ENCODE measurements at regions not wholly inside any gene's neighbourhood (a gene's known extent, or its start where the extent isn't known, plus 50 kb on each side); places are given as distances from the start of the nearest gene placed in this dataset.

DNA sequence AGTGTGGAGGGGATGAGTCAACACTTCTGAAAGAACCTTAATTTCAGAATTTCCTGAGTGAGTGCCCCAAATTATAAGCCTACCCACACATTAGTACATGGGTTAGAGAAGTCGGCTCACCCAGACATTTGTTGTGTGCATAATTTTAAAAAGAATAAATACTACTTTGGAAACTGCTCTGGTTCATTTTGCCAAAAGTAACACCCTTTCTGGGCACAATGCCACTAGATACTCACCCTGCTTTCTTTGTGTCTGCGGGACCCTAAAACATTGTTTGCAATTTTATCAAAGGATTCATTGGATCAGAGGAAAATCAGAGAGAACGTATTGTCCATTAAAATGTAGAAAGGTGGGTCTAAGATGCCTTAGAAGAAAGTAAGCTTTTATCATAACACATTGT lies 245.5 kb upstream of the NRP1 start:
- no peak for DNase-seq

DNA sequence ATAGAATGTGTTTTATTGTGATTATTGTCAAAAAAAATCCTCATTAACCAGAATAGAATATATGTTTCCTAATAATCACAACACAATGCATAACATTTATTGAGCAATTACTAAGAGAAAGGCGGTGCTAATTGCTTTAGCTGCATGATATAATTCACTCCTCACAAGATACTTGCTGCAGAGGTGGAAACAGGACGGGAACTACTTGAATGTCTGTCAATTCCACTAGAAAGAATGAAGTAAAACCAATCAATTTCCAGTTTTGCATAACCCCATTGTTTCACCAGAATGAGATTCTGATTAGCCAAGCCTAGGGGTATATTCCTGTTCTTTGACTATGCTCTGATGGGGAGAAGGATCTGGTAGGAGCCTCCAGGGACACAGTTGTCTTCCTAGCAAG lies 239.1 kb upstream of the NRP1 start:
- DNase-seq: no peak

DNA sequence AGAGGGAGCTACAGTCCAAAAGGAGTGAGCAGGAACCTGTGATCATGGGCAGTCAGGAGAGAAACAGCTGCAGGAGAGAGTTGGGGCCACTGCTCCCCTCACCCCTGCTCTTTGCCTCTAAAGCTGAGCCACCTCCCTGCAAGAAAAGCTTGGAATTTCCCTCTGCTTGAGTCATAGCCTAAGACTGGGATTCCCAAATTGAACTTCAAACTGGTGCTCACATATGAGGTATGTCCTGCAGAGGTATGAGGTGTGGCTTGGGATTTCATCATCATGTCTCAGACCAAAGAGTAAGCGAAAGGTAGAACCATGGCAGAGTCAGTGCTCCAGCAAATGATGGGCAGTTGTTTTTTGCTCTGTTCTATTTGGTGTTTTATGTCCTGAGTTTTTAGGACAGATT lies 237.1 kb upstream of the NRP1 start:
- no peak for DNase-seq

- DNase-seq: no peak
Measured at GRCh38 chr10:33570495-33570894, 236.0 kb upstream of the NRP1 start.

- no peak for DNase-seq
Measured at GRCh38 chr10:33569702-33570101, 235.2 kb upstream of the NRP1 start.

- no peak for DNase-seq
Measured at GRCh38 chr10:33566426-33566825, 232.0 kb upstream of the NRP1 start.

GRCh38 chr10:33566001-33566400 lies 231.5 kb upstream of the NRP1 start:
- no peak for DNase-seq

- no peak for DNase-seq
Measured at GRCh38 chr10:33565231-33565630, 230.8 kb upstream of the NRP1 start.

DNA sequence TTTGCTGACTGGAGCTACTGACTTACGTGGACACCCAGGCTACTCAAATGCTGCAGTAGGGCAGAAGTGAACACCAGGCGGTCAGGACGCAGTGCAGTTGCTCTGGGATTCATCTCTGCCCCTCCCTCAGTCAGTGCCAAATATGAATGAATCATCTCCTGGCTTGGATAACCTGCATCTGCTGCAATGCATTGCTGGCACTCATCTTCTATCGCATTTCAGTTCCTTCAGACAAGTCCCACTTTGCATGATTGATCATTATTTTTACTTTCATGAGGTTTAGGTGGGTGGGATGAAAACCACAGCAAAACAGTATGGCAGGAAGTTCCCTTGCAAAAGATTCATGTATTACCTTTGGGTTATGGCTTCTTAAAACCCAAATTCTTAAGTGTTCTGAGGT lies 224.6 kb upstream of the NRP1 start:
- no peak for DNase-seq

DNA sequence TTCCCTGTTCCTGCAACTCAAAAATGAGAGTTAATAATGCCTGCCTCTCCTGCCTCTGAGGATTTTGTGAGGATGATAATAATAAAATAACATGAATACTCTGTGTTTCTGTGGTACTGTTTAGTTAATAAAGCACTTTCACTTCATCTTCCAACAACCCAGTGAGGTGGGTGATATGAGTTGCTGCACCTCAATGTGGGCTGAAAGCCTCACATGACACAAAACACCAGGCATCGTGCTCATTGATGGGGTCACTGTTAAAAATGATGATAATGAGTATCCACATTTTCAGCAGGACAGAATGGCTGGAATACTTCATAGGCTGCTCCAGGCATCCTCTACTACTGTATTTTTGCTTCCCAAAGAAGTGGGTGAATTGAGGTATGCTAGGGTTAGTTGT lies 222.8 kb upstream of the NRP1 start:
- no peak for DNase-seq

DNA sequence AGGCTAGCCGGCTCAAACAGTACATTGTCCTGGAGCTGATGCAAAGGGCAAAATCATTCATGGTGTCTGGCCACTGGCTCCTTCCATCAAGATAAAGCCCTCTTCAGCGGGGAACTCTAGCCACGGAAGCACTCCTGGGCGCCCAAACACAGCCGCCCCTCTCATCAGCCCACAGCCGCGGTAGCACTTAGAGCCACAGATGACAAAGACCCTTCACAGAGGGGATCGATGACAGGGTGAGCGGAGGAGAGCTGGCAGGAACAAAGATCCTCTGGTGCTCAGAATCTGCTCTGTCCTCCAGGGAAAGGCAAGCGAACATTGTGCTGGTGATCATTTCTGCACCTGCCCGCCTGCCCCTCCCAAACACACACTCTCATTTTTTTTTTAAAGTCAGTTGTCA lies 222.2 kb upstream of the NRP1 start:
- DNase-seq: no peak

GRCh38 chr10:33556103-33556502 lies 221.6 kb upstream of the NRP1 start:
- DNase-seq: no peak

GRCh38 chr10:33553748-33554571 lies 219.5 kb upstream of the NRP1 start:
- no peak for DNase-seq

- no peak for DNase-seq
Measured at GRCh38 chr10:33552290-33552689, 217.8 kb upstream of the NRP1 start.

DNA sequence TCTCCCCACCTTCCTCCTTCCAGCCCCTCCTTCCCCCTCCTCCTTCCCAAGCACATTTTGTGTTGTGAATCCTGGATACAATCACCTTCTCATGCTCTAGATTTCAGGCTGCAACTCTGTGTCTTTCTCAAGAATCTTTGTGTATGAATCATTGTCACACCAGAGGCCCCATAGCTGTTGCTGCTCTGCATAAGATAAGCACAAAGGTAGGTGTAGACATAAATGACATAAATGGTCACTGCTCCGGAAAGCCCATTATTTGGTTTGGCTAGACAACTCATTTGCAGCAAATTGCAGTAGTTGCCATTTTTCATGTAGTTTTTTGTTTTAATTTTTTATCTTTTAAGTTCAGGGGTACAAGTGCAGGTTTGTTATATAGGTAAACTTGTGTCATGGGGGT lies 216.3 kb upstream of the NRP1 start:
- no peak for DNase-seq

DNA sequence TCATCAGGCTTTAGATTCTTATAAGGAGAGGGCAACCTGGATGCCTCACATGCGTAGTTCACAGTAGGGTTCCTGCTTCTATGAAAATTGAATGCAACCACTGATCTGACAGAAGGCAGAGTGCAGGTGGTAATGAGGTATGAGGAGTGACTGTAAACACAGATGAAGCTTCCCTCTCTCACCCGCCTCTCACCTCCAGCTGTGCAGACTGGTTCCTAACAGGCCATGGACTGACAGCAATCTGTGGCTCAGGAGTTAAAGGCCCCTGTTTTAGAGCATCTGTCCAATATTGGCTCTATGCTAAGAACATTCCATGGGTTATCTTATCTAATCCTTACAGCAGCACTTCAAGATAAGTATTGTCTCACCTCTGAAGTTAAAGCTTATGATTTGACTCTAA lies 213.5 kb upstream of the NRP1 start:
- DNase-seq: no peak

GRCh38 chr10:33546031-33546430 lies 211.6 kb upstream of the NRP1 start:
- no peak for DNase-seq

DNA sequence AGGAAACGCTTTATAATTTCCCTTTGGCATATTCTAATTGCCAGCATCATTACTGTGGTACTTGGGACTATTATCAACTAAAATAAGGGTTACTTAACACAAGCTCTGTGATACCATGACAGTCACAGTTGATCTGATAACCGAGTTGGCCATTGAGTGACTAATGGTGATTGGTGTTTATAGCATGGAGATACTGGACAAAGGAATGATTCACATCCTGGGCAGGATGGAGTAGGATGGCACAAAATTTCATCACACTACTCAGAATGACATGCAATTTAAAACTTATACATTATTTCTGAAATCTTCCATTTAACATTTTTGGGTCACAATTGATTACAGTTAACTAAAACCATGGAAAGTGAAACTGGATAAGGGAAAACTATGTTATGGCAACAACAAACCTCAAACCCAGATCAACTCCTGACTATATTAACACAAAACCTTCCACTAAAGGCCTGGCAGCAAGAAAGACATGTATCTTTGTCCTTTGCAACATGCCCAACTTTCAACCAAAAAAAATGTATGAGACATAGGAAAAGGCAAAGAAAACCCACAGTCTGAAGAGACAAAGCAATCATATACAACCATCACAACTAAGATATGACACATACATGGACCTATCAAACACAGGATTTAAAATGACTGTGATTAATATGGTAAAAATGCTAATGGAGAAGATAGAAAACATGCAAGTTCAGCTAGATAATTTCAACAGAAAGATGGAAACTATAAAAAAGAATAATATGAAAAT lies 208.5 kb upstream of the NRP1 start:
- no peak for DNase-seq

GRCh38 chr10:33539116-33539515 lies 204.6 kb upstream of the NRP1 start:
- DNase-seq: no peak

DNA sequence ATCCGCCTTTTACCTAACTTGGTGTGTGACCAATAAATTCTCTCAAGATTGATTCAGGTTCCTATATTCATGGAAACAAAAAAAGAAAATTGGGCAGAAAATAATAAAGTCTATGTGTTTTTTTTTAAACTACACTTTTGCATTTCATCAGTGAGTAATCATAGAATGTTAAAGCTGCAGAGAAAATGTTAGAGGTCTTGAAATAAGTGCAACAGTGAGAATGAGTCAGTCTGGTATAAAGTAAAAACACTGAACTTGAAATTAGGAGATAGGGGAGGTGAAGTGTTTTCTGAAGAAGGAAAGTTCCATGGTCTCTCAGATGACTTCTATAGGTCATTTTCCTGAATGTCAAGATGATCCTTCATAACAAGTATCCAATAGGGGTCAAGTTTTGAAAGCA lies 202.6 kb upstream of the NRP1 start:
- DNase-seq: no peak

GRCh38 chr10:33536508-33536907 lies 202.0 kb upstream of the NRP1 start:
- DNase-seq: no peak

- DNase-seq: no peak
Measured at GRCh38 chr10:33535866-33536265, 201.4 kb upstream of the NRP1 start.

DNA sequence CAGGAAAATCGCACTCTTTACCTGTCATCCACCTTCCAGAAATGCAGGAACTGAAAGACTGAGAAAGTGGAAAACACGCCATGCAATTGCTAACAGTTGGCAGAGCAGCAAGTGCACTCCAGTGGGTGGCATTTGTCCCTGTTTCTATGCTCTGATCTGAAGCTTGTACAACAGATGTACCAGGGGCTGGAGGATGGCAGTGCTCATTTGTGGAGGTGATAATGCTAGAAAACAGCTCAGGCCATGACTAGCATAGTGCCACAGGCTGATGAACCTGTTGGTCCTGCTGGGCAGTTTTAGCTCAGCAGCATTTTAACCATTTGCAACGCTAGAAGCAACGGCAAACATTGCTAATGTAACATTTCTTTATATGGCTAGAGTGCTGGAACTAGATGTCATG lies 199.9 kb upstream of the NRP1 start:
- DNase-seq: no peak

DNA sequence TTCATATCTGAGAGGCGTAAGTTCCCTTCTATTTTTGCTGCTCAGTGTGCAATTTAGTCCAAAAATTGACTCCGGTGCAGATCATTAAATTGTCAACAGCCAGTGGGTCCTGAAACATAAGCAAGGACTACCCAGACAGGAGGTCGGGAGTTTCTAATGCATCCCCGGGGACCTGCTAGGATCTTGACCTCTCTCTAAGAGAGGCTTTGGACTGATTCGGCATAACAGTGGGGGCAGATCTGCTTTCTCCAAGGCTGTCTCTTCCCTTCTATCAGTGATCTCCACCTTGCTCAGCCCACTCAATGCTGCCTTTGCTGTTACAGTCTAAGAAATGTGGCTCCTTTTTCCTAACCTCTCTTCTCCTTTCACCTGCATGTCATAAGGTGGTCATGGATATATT lies 199.1 kb upstream of the NRP1 start:
- DNase-seq: no peak

DNA sequence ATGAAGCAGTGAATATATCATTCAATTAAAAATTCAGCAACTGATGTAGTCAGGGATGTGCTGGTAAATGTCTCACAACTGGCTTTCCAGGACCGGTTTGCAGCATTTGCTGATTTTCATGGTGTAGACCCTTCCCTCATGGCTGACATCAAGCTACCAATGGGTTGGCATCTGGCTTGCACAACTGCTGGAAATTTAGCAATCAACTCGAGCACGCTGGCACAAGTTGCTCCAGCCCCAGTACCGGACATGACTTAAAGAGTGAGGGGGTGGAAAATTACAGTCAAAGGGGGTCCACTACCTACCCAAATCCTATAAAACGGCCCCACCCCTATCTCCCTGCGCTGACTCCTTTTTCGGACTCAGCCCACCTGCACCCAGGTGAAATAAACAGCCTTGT lies 198.4 kb upstream of the NRP1 start:
- DNase-seq: no peak
